Limb (tissue), 2 donors: ENCODE measurements at regions not wholly inside any gene's neighbourhood (a gene's known extent, or its start where the extent isn't known, plus 50 kb on each side); places are given as distances from the start of the nearest gene placed in this dataset.
"Not testable (repeated sequence)": the region's sequence is repeated elsewhere in the genome, so short reads cannot be mapped to it uniquely, and the experiment has no call there.

Experiments
- DNase-seq, 2 donors: peaks; one replicate each; pipeline ENCODE4 v3.0.0-alpha.2; 2016; ENCODE audit errors: extremely low spot score in 2 of 2

DNA sequence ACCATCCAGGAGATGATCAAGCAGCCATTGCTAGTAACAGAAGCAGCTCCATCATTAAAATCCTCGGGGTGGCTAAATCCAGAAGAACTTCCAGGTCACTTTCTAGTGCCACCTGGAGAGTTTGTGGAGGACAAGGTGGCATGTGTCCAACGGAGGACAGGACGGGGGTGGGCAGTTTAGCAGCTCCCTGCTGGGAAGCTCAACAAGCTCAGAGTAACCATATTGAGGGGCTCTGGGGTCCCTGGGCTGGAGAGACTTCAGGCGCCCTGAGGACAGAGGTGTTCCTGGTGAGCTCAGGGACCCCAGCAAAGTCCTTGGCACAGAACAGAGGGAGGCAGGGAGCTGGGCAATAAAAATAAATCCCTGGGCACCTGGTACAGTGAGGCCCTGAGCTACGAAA is 140.0 kb upstream of the FHL2 start:
- no peak for DNase-seq

DNA sequence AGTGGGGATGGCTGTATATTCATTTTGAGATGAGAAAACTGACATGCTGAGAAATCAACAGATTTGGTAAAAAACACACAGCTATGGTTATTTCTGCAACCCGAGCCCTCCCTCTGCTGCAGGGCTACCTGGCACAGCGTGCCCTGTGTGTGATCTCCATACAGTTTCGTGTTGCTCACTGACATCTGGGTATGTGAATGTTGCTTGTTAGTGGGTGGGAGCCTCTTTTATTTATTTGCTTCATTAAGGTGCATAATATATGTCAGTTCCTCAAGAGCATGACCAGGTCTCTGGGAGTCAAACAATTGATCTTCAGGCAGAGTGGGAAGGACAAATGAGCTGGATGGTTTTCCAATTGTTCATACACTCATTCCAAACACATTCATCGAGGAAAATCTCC is 139.1 kb upstream of the FHL2 start:
- DNase-seq, result no peak

DNA sequence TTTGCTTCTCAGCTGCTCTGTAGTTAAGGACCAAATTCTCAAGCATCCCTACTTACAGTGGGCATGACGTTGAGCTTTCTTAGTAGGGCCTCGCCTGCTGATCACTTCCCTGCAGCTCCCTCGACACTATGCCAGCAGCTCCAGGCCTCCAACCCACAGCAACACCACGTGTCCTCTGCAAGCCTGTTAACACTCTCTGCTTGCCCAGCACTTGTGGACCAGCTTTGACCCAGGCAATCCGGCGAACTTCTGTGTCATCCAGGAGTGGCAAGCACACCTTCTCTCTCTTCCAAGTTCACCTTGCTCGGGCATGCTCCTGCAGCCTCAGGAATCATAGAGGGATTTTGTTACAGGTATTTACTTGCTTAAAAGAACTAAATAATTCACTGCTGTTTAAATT is 138.6 kb upstream of the FHL2 start:
- no peak for DNase-seq

DNA sequence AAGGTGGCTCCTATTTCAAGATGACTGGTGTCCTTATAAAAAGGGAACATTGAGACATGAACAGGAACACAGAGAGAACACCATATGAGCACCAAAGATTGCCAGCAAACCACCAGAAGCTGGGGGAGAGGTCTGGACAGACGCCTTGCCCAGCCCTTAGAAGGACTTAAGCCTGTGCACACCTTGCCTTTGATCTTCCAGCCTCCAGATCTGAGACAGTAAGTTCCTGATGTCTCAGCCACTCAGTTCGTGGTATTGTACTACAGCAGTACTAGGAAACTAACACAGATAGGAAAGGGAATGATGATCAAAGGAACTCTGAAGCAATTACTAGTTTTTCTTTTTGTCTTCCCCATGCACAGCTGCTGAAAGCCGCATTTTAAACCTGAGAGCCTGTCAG is 137.3 kb upstream of the FHL2 start:
- DNase-seq, result no peak

DNA sequence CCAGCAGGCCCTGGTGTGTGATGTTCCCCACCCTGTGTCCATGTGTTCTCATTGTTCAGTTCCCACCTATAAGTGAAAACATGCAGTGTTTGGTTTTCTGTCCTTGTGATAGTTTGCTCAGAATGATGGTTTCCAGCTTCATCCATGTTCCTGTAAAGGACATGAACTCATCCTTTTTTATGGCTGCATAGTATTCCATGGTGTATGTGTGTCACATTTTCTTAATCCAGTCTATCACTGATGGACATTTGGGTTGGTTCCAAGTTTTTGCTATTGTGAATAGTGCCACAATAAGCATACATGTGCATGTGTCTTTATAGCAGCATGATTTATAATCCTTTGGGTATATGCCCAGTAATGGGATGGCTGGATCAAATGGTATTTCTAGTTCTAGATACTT is 130.4 kb upstream of the FHL2 start:
- not testable (repeated sequence) for DNase-seq

DNA sequence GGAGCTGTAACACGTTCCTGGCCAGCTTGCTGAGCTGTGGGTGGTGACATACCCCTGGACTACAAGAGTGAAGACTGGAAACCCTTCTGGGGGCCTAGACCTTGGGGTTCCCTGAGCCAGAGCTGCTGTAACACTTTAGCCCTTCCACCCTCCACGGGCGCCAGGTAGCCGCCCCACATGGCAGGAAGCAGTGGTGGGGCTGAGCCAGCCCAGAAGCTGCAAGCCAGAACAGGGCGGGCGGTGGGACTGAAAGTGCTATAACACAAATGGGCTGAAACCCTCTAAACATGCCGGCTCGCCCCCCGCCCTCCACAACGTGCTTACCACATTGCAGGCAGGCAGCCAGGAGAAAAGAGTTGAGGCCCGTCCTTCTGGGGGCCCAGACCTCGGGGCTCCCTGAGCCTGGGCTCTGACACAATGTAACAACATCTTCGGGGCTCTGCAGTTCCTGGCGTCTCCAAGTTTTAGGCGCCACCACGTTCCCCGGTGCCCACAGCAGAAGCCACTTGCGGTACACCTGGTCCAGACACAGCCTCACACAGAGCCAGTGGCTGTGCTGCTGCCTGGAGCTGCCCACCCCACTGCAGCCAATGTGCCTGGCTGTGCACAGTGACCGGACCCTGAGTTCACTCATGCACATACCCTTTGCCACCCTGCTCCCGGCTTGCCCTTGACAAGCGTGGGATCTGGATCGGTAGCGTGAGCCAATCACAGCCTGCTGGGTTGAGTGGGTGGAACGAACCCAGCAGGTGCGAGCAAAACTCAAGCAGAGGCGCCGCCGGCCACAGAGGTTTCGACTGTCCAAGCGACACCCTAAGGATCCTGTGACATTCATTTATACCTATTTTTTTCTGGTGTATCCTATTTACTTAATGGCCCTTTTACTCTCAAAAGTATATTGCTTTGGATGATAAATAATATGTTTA is 127.4 kb upstream of the FHL2 start:
- no peak for DNase-seq

DNA sequence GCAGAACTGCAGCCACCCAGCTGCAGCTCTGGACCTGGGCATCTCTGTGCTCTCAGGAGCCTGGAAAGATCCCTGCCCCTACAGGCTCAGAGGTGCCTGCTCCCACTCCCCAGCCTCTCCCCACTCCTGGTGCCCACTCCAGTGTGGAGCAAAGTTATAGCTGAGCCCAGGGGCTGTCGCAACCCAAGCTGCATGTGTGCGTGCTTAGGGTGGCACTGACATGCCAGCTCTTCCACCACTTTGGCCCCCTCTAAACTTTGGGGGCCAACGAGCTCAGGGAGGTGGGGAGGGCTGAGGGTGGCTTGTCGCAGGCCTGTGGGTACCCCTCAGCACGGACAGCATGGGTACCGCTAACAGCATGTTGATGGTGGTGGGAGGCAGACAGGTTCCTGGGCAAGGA is 126.3 kb upstream of the FHL2 start:
- DNase-seq, result no peak

DNA sequence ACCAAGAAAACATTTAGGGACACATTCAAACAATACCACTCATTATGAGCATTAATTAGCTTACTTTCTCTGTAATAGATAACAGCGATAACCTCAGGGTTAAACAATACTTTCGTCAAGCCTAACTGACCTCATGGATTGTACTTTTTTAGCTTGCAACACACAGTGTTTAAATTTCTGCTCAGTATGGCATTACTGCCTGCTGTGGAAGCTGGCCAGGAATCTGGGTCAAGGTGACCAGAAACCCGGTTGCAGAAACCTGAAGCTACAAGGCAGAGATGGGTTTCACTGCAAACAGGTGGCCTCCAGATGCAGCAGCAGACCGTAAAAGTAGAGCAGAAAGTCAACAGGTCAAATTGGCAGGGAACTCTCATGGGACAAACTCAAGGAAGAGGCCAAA is 123.8 kb upstream of the FHL2 start:
- no peak for DNase-seq

DNA sequence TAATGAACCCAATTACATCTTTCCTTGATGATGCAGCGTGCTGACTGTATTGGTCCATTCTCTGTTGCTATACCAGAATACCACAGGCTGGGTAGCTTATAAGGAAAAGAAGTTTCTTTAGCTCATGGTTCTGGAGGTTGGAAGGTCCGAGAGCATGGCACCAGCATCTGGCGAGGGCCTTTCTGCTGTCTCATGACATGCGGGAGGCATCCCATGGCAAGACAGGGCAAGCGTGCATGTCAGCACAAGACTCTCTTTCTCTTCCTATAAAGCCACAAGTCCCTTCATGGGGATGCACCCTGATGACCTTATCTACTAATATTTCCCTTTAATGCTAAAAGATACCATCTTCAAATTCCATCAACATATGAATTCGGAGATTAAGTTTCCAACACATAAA is 122.8 kb upstream of the FHL2 start:
- no peak for DNase-seq

DNA sequence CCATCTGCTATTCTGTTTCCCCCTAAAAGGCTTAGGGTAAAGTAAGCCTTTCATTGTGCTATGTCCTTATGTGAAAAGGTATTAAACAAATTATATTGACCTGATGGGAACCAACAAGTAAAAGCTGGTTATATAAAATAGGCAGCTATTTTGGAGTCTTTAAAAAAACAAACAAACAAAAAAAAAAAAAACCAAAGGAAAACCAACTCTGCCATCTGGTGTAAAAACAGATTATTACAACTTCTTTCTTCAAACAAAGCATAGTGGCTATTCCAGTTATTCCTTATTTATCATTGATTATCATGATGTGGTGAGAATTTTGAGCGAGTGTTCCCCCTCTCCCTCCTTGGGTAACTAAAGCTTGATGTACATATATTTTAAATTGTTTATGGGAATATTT is 122.3 kb upstream of the FHL2 start:
- DNase-seq, result peak in 1 of 2 donors; percentile 18

DNA sequence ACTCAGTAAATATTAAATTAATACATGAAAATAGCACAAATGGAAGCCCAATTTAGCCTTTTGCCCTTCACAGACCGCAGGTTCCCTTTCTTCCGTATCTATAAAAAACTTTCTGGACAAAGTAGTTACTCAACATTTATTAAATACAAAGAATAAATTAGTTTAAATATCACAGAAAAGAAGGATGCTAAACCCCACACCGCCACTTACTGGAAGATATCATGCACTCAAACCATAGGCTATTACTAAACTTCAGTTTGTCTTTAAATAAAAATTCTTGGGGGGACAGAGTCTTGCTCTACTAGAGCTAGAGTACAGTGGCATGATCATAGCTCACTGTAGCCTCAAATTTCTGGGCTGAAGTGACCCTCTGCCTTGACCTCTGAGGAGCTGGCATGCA is 120.7 kb upstream of the FHL2 start:
- DNase-seq, result no peak

DNA sequence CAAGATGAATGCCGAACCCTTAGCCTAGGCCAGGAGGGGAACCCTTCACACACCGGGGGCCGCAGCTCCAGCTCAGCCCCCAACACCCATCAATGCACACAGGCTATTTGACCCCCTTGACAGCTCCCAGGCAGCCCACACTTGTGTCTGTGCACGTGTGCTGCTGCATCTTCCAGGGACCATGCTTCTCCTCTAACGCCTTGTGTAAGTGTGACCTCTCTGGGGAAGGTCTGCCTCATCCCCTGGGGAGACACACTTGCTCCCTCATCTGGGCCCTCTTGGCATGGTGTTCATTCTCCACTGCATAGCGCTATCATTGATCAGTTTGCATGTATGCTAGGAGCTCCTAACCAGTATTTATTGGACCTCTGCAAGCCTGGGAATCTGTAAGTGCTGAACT is 120.0 kb upstream of the FHL2 start:
- DNase-seq, result no peak

DNA sequence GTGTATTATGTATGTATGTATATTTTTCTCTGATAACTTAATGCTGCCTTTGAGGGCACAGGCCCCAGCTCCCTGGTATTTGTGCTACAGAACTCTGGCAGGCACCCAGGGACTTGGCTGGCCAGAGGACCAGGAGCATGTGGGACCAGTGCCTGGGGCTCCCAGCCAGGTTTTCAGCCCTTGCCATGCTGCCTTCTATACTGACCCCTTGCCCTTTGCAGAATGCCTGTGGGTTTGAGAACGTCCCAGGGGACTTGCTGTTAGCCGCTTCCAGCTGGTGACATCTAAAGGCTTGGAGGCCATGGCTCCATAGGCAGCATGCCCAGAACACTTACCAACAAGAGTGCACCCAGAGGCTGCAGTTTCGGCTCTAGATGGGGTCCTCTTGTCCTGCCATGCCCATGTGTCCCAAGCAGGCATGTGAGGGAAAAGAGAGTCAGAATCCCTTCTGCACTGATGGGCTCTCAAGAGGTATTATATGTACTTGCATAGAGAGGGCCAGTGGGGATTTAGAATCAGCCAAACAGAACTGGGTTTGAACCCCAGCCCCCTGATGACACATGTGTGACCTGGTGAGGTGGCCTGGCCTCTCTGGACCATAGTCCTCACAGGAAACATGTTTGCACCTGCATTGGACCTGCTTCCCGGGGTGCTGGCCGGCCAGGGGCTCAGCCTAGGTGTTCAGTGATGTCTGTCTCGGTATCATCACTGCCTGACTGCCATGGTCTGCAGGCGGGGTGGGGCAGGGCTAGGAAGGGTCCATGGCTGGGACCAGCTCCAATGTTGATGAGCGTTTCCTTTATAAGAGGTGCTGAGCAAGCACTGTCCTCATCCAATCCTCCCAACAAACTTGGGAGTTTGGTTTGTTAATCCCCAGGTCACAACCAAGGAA is 119.2 kb upstream of the FHL2 start:
- DNase-seq, result no peak

DNA sequence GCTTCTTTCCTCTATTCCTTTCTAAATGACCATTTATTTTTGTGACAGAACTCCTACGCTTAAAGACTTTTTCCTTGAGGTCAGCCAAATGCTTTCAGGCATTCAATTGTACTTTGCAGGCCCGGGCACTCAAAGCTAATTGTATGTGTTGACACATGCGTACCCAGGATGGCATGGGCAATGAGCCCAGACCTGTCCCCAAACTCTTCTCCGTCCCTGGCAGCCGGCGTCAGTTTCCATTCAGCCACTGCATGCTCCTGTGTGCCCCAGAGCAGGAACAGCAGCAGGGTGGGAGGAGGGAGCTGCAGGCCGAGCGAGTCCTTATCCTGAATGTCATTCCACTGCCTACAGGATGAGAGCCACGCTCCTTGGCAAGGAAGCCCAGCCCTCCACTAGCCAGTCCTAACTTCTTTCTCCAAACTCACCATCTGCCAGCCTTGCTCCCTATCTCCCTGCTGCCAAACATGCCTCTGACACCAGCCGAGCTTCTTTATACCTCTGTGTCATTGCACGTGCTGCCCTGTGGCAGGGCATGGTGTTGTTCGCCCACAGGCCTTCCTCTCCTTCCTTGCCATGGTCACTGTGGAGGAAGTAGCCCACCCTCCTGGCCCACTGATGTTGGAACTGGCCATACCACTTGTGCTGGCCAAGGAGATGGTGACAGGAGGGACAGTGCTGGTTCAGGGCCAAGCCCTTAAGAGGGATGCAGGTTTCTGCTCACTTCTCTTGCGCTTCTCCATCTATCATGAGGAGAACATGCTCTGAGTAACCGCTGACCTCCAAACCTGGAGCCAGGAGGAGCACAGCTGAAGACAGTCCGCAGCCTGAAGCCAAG is 116.9 kb upstream of the FHL2 start:
- no peak for DNase-seq

DNA sequence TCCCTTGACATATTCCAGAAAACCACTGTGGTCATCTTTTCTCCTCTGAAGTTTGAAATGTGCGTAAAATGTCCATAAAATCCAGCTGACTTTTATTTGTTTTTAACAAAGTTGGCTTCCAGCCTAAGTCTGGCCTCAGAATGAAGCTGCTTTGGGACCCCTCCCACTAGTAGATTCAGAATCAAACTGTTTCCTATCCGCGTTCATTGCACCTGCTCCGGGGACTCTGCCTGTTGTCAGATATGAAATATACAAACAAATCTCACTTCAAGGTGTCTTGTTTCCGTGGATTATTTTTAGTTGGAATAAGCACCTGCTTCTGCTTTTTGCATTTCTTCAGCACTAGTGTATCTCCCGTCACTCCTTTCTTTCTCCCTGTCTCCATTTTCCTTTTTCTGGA is 115.7 kb upstream of the FHL2 start:
- DNase-seq, result peak in 1 of 2 donors; percentile 10

DNA sequence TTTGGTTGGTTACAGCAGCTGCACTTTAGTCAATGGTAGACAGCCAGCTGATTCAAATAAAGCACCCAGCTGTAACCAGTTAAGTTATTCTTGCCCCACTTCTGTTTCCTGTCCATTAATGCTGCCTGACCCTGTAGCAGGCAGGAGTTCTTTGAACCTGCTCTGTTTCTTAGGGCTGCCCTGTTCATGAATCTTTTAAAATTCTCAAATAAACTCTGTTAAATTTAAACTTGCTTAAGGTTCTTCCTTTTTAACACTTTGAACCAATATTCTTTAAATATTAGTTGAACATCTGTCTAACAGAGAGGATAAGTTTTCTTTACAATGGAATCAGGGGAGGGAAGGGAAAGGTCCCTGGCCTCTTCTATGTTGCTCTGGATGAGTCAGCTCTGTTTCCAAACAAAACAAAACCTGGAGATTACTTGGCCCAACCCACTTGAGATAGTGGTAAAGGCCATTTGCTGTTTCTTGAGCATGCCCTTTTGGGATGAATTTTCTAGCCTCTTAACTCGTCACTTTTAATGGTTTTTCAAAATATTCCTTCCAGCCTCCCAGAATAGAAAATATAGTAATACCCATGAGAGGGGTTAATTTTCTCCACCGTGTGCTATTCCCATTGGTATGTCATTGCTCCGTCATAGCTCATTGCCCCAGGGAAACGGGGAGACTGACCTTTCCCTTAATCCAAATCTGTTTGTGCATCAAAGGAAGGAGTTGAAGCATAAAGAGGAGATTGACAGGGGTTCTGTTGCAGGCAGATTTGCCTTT is 112.1 kb upstream of the FHL2 start:
- no peak for DNase-seq

DNA sequence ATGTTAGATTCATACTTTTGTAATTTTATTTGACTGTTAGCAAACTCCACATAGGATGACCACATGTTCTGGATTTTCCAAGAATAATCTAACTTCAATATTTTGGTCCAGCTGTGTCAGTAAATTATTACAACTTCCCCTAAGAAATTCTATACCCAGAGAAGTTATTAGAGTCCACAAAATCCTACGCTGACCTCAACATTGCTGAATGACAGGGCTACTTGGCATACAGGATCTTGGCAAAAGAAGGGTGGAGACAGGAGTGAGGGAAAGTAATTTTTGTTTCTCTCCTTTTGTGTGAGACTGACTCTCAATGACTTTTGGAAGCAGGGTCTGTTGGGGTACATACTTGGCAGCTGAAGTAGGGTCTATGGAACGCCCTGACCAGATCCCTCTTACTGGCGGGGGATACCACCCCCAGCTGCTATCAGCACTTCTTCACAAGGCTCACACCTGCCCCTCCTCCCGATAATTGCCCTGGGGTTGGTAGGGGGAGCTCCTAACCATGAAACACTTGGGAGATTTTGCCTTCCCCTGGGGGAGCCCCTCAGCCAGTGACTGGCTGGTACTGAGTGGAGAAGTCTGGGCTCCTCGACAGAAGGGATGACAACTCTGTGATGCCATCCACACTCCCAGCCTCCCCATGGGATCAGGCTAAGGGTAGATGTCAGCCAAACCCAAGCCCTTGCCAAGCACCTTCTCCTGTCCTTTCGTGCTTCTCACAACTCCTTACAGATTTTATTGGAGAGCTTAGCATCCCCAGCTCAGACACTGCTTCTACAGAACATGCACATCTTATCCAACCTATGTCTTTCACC is 110.6 kb upstream of the FHL2 start:
- DNase-seq, result peak in 1 of 2 donors; percentile 37

DNA sequence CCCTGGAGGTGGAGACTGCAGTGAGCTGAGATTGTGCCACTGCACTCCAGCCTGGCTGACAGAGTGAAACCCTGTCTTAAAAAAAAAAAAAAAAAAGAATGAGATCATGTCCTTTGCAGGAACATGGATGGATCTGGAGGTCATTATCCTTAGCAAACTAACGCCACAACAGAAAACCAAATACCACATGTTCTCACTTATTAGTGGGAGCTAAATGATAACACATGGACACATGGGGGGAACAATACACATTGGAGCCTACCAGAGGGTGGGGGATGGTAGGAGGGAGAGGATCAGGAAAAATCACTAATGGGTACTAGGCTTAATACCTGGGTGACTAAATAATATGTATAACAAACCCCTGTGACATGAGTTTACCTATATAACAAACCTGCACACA is 108.0 kb upstream of the FHL2 start:
- not testable (repeated sequence) for DNase-seq

DNA sequence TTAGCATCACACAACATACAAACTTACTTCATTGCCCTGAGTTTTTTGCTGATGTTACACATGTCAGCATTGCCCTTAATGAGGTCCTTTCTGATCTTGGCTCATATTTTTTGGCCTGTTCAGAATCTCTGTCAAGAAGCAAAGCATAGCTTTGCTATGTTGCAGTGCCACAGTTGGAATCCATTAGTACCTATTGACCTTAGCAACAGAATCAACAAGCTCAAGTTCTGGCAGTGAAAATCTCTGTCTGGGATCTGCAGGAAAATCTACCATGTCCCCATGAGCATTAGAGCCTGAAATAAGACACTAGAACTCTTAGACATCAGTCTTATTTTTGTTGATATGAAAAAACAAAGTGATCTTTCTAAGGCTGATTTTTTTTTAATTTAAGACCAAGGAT is 105.6 kb upstream of the FHL2 start:
- DNase-seq, result peak in 1 of 2 donors; percentile 66
